ENCODE measurements at regions not wholly inside any gene's neighbourhood (a gene's known extent, or its start where the extent isn't known, plus 50 kb on each side); places are given as distances from the start of the nearest gene placed in this dataset.

DNA sequence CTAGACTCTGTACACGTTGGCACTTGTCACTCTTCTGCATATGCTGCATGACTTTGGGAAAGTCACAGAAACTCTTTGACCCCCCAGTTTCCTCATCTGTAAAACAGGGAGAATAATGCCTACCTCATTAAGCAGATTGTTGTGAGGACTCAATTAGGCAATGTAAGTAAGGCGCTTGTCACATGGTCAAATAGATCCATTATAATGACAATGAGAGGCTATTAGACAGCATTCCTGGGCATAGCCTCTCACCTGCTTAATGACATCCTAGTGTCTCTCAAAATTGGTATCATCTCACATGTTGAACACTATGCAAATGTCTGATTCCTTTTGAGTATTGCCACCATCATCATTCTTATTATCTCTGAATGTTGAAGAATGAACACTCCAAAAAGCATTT lies 172.6 kb upstream of the JADE1 start:
- ATAC-seq (ENCODE audit: low read depth) (no peak), DNase-seq (no peak)
- Histone ChIP-seq H3K36me3 (ENCODE audit: control insufficient read depth, insufficient read depth, low read length) (no peaks in the 10 kb centered on the region), H3K9me1 (ENCODE audit: insufficient read depth, low read length) (0 out of 2 replicates have a peak, but pooled peaks cover 3% of the 10 kb centered on the region), H2AFZ (replicated peaks; ENCODE audit: low read length, poor library complexity) (no peak overlapping the region), H4K20me1 (ENCODE audit: insufficient read depth, low read length) (no peaks in the 10 kb centered on the region), H4K5ac (ENCODE audit: low read depth, low read length) (no peak overlapping the region), H3K4me2 (ENCODE audit: low read depth, low read length) (no peak overlapping the region), H2AK5ac (ENCODE audit: low read depth, low read length) (no peak overlapping the region), H3K23ac (ENCODE audit: low read depth, low read length) (no peak overlapping the region), H3K27me3 (ENCODE audit: control insufficient read depth, insufficient read depth, low read length) (no peaks in the 10 kb centered on the region), H2AK9ac (replicated peaks; ENCODE audit: low read depth, low read length, poor library complexity) (no peak overlapping the region), H2BK120ac (ENCODE audit: low read depth, low read length) (no peak overlapping the region), H3K4me3 (ENCODE audit: insufficient read depth, low read depth, low read length) (no peak overlapping the region), H2BK5ac (ENCODE audit: low read depth, low read length, poor library complexity, severe bottlenecking) (no peak overlapping the region), H4K91ac (ENCODE audit: insufficient read depth, low read depth, low read length) (no peak overlapping the region), H3K9ac (ENCODE audit: low read depth, low read length) (no peak overlapping the region), H3K14ac (replicated peaks; ENCODE audit: low read depth, low read length) (no peak overlapping the region), H3K9me3 (ENCODE audit: control insufficient read depth, insufficient read depth, low read length) (no peaks in the 10 kb centered on the region), H3K27ac (ENCODE audit: insufficient read depth, low read length) (no peak overlapping the region), H2BK20ac (ENCODE audit: low read depth, low read length) (no peak overlapping the region), H3K18ac (ENCODE audit: low read depth, low read length) (no peak overlapping the region), H2BK15ac (ENCODE audit: low read depth, low read length) (no peak overlapping the region), H3K56ac (ENCODE audit: extremely low read depth, insufficient read depth, low read length) (no peak overlapping the region), H4K8ac (ENCODE audit: low read depth in 2 of 2, low read length in 2 of 2) (no peak overlapping the region), H3K4ac (ENCODE audit: low read depth, low read length) (no peak overlapping the region), H3K79me1 (ENCODE audit: low read depth in 1 of 2, low read length in 2 of 2) (no peaks in the 10 kb centered on the region), H3K4me1 (ENCODE audit: control insufficient read depth, insufficient read depth, low read length) (peaks cover 2% of the 10 kb centered on the region; the same call in 1 of the 2 replicates)
- intact Hi-C loops (cut with micrococcal nuclease) (no loop called here), in situ Hi-C loops (cut with MboI; ENCODE audit: low sequenced_read_pairs) (no loop called here), dilution Hi-C loops (cut with HindIII; ENCODE audit: low sequenced_read_pairs, unreplicated experiment) (no loop called here)
- CTCF ChIA-PET: no interaction called here
- WGBS, 2 experiments (ENCODE audit: extremely low coverage in 2 of 2, insufficient read length in 1 of 2): no CpG with 5 or more reads among the region's 2 CpGs
- BruUV-seq (replicated peaks): no TSS peak
- POLR2A ChIA-PET (ENCODE audit: unreplicated experiment): no interaction called here
- no peak for TF ChIP-seq MAZ (IDR thresholded peaks at IDR 0.05; ENCODE audit: borderline replicate concordance, low read depth, low read length)

Data from IMR-90 (cell line).